Epidermal melanocyte (primary cell): ENCODE measurements at regions not wholly inside any gene's neighbourhood (a gene's known extent, or its start where the extent isn't known, plus 50 kb on each side); places are given as distances from the start of the nearest gene placed in this dataset.
"Not testable (repeated sequence)": the region's sequence is repeated elsewhere in the genome, so short reads cannot be mapped to it uniquely, and the experiment has no call there.

Source experiments
- DNase-seq: peaks from one replicate; pipeline ENCODE4 v3.0.0; 2011; ENCODE audit warnings: low spot score; ENCODE audit not compliant: insufficient read length

DNA sequence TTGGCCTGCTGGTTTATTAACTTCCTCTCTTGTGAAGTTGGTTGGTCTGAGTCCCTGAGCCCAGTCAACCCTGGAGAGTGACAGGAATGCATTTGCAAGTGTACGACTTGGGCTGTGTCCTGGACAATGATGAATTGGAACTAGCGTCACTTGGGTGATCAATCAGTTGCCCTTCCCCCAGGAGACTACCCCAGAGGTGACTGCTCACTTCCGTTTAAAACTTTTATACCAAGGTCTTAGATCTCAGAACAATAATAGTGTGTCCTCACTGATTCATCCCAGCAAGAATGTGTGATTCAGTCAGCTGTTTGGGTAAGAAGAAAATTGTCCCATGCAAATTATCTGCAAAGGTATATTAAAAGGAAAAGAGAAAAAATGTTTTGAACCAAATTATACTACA, 102.9 kb upstream of the ARMC3 start:
- no peak for DNase-seq

DNA sequence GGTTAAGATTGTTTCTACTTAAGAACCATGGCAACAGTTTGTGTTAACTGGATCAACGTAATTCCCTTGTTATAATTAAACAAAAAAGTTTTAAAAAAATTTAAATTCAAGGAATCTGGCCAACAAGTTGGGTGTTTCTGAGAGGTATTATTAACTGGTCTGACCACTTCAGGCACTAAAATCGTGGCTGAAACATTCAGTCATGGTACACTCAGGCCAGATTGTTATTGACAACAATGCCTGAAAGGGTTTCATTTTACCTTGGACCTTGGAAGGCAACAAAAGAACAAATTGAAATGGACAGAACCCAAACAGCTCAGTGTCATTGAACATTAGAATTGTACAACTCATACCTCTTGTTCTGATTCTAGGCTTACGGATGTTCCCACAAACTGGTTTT, 103.3 kb upstream of the ARMC3 start:
- DNase-seq = no peak

DNA sequence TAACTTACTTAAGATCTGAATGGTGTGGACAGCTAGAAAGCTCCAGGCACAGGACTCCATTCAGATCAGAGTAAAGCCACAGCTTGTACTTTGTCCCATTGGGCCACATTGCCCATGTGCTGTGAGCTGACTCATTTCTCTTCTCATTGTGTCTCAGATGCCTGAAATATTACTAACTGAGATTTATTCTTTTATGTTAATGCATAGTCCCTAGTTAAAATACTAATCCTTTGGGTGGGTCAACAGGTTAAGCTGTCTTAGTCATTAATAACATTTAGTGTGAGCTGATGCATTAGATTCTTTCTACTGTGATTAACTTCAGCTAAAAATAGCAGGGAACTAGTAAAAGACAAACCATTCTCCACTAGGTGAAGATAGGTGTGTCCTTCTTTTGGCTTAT, 104.7 kb upstream of the ARMC3 start:
- DNase-seq = no peak

GRCh38 chr10:22821921-22822320, 105.9 kb upstream of the ARMC3 start:
- DNase-seq = not testable (repeated sequence)

- DNase-seq = no peak
Observed at GRCh38 chr10:22821501-22821900, 106.4 kb upstream of the ARMC3 start.

GRCh38 chr10:22816298-22816653, 101.9 kb upstream of the PIP4K2A start:
- no peak for DNase-seq

DNA sequence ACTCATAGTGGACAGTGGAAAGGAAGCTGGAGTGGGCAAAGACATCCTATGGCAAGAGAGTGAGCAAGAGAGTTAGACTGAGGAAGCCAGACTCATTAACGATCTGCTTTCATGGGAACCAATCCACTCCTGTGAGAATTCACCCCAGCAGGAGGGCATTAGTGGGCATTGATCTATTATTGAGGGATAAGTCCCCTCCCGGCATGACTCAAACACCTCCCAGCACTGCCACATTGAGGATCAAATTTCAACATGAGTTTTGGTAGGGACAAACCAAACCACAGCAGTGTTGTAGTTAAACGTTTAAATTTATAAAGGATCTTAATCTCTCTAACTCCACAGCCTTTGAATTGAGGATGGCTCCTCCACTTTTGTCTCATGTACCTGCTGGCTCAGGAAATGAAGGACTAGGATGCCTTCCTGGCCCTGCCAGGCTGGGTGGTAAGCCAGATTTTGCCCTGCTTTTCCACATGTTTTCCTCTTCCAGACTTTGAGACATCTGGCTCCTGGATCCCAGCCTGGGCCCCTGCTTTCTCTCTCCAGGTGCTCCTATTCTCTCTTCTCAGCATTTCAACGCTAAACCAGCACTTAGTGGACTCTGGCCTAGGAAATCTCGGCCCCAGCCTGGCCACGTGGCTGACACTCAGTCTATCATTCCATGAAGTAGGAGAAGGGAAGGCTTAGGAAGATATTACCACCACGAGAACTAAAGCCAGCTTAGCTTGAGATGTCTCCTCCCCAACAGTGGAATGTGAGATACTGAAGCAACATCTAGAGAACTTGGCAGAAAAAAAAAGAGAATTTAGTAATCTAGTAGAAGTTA, 96.5 kb upstream of the PIP4K2A start:
- no peak for DNase-seq

DNA sequence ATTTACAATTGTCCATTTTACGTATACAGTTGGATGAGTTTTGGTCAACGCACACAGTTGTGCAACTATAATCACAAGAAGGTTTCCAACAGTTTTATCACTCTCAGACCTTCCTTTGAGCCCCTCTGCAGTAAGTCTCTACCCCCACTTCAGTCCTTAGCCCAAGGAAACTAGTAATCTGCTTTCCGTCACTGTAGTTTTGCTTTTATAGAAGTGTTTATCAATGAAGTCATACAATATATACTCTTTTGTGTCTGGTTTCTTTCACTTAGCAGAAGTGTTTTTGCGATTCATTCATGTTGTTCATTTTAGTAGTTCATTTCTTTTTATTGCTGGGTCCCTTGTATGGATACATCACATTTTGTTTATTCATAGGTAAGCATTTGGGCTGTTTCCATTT, 92.9 kb upstream of the PIP4K2A start:
- no peak for DNase-seq

DNA sequence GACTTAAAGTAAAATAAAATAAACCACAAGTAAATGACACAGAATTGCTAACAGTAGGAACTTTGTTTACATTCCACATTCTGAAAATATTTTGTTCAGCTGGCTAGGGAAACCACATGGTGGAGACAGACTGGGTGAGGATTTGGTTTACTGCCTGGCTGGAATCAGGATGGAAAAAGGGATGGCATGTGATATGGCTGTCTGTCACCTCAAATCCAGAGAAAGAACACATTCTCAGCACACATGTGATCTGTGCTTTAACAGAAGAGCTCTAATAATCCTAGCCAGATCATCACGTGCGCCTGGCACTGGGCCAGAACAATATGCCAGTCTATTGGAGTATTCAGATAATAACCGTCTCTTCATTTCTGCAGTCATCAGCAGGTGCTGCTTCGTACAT, 90.9 kb upstream of the PIP4K2A start:
- peak; percentile 86 for DNase-seq

DNA sequence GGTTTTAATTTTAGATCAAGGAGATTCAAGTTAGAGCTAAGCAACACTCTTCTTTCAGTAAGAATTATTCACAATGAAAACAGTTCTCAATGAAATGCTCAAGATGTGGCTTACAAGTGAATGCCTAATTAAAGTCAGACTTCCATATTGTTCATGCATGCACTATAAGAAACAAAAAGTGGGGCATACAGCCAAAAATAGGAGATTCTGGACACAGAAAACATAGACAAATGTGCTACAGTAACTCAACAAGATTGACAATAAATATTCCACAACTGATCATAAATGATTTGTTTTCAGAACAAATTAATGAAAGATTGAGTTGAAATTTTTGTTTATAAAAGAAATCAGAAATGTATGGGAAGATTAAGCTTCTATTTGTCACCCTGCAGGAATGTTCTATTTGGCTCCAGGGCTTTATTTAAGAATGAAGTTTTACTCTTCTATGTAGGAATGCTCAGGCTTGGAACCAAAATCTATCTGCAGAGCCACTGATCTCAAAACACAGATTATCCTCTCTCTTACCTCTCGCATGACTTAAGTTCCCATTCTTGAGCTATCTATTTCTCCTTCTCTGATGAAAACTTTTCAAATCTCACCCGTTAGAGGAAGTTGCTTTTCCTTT, 89.0 kb upstream of the PIP4K2A start:
- DNase-seq = no peak

- DNase-seq = no peak
Observed at GRCh38 chr10:22801785-22802184, 87.4 kb upstream of the PIP4K2A start.

DNA sequence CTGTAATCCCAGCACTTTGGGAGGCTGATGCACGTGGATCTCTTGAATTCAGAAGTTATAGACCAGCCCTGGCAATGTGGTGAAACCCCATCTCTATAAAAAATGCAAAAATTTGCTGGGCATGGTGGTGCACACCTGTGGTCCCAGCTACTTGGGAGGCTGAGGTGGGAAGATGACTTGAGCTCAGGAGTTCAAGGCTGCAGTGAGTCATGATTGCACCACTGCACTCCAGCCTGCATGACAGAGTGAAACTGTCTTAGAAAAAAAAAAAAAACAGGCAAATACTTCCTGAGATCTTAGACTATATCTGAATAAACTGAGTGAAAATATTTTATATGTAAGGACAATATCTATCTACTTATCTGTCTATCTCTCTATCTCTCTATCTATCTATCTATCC, 83.4 kb upstream of the PIP4K2A start:
- not testable (repeated sequence) for DNase-seq

DNA sequence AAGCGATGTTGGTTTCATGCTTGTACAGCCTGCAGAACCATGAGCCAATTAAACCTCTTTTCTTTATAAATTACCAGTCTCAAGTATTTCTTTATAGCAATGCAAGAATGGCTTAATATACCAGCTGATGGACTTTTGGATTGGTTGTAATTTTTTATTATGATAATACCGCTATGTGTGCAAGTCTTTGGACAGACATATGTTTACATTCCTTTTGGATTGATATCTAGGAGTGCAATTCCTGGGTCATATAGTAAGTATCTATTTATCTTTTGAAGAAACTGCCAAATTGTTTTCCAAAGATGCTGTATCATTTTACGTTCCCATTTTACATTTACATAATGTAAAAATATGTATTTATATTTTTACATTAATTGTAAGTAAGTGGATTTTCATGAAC, 81.2 kb upstream of the PIP4K2A start:
- no peak for DNase-seq

DNA sequence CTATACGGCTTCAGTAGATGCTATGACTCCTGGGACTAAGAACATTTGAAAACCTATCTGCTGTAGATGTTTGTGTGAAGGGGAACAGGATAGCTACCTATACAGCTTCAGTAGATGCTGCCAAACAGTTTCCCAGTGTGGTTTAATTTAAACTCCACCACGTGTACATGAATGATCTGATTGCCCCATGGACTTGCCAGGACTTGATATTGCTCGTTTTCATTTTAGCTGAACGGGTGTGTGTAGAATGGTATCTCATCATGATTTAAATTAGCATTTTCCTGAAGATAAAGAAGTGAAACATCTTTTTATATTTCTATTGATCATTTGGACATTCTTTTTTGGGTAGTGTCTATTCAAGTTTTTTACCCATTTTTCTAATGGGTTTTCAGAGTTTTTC, 77.8 kb upstream of the PIP4K2A start:
- no peak for DNase-seq

GRCh38 chr10:22791665-22792064, 77.3 kb upstream of the PIP4K2A start:
- DNase-seq = no peak

DNA sequence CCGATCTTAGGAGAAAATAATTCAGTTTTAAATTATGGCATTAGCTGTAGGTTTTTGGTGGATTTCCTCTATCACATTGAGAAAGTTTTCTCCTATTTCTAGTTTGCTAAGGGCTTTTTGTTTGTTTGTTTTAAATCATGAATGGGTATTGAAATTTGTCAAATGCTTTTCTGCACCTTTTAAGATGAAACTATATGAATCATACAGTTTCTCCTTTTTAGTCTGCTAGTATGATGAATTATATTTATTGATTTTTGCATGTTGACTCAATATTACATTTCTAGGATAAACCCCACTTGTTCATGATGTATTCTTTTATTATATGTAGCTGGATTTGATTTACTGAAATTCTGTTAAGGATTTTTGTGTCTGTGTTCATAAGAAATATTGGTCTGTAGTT, 70.3 kb upstream of the PIP4K2A start:
- no peak for DNase-seq

DNA sequence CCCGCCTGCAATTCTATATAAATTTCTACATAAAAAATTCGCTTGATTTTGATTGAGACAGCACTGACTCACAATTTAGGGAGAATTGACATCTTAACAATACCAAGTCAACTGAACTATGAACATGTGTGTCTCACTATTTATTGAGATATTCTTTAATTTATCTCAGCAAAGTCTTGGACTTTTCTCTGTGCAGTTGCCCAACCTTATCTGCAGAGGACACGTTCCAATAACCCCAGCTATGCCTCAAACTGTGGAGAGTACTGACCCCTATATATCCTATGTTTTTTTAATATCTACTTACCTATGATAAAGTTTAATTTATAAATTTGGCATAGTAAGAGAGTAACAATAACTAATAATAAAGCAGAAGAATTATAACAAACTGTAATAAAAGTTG, 69.4 kb upstream of the PIP4K2A start:
- DNase-seq = no peak

GRCh38 chr10:22780474-22780885, 66.1 kb upstream of the PIP4K2A start:
- DNase-seq = no peak

DNA sequence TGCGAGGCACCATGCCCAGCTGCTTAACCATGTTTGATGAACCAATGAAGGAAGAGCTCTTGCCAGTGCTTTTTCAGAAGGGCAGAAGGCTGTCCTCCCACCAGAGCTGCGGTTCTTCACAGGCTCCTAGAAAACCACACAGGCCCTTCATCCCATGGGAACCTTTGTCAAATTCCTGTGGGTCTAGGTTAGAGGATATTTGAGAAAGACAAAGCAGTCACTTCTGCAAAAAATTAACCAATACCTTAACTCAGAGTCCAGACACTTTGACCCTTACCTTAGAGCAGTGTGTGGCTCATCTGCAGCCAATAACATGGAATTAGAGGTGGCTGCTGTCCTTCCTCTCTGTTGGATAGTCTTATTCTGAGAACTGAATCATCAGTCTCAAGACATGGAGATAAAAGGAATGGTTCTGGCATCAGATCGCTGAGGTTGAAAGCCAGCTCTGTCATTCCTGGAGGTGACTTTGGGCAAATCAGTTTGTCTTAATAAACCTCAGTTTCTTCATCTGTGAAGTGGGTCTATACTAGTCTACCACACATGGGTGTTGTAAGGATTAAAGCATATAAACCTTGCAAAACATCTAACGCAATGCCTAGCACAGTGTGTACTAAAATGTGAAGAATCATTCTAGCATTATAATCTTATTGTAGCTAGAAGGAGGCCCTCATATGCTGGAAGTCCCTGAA, 65.1 kb upstream of the PIP4K2A start:
- DNase-seq = no peak

DNA sequence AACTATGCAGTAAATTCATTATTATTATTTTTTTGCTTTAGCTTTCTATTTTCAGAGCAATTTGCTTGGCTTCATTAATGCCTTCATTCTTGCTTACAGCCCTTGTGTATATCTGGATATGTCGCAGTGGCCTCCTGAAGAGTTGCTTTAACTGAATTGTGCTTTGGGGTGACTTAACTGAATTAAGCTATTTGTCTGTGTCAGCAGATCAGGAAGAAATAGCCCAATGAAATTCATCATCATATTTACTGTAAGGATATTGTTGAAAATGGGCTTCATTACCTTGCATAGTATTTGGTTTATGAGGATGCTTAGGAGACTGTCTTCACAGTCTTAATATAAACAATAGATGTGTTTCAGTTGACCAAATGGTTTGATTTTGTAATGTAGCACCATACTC, 59.7 kb upstream of the PIP4K2A start:
- no peak for DNase-seq

- DNase-seq = not testable (repeated sequence)
Observed at GRCh38 chr10:22771631-22772030, 57.3 kb upstream of the PIP4K2A start.

GRCh38 chr10:22770270-22770669, 55.9 kb upstream of the PIP4K2A start:
- DNase-seq = no peak

DNA sequence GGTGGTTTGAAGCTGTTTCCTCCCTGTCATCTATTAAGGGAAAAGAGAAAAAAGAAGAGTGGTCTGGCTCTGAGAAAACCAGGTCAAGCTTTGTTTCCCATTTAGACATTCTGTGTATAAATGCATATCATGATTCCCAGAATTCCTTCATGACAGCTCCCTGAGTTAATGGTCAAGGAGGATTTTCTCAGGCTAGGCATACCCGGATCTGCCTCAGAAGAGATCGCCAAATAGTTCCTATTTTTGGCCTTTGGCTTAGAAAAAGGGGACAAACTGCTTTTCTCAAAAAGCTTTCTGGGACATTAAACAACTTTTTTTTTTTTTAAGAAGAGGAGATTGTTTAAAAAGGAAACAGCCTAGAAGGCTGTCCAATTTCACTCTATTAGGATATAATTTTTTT, 53.5 kb upstream of the PIP4K2A start:
- no peak for DNase-seq
